ENCODE measurements at regions not wholly inside any gene's neighbourhood (a gene's known extent, or its start where the extent isn't known, plus 50 kb on each side); places are given as distances from the start of the nearest gene placed in this dataset.

DNA sequence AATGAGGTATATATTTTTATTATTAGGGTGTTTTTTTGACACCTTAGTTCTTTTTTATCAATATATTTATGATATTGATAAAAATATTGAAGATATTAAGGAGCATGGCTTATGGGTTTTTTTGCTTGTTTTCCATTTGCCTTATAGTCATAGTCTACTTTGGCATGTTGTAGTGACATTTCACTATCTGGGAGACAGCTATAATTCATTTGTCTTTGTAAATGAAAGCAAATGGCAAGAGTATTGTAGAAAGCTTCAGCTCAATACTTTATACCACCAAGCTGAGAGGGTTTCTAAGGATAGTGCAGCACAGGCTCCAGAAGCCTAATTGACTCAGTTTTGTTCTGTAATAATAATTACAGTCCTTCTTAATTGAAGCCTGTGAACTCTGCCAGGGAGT lies 1182.3 kb downstream of the EFNA5 start:
- TF ChIP-seq SP1 (IDR thresholded peaks at IDR 0.05) (no peak), HDGF (IDR thresholded peaks at IDR 0.05; ENCODE audit: borderline replicate concordance) (no peak), BHLHE40 (IDR thresholded peaks at IDR 0.05; ENCODE audit: borderline replicate concordance) (no peak), FOXK2 (IDR thresholded peaks at IDR 0.05) (no peak), SUZ12 (IDR thresholded peaks at IDR 0.05) (no peak), NFRKB (IDR thresholded peaks at IDR 0.05) (no peak), ARNT (IDR thresholded peaks at IDR 0.05) (no peak), TARDBP (IDR thresholded peaks at IDR 0.05) (no peak), LEF1 (IDR thresholded peaks at IDR 0.05; ENCODE audit: borderline replicate concordance) (no peak), FOXA1 (IDR thresholded peaks at IDR 0.05) (no peak), ZNF384 (IDR thresholded peaks at IDR 0.05) (no peak)

Data from HEK293T (cell line).